SK-N-SH treated with all-trans-retinoic acid at 6 μM for 48 hours (cell line): ENCODE measurements at regions not wholly inside any gene's neighbourhood (a gene's known extent, or its start where the extent isn't known, plus 50 kb on each side); places are given as distances from the start of the nearest gene placed in this dataset.

Experiments
- ATAC-seq: fragments of 200-7000 bp; cut with Tn5 transposase; 3 replicates; pipeline ENCODE4 v1.9.1; 2020; ENCODE audit warnings: mild to moderate bottlenecking, moderate library complexity
- ARNTL ChIP-seq: fragments of 450-650 bp; formaldehyde crosslinking; IDR thresholded peaks from 2 replicates; pipeline ENCODE4 v1.5.0; 2020; ENCODE audit warnings: low read depth, mild to moderate bottlenecking, moderate library complexity, borderline replicate concordance
- BACH2 ChIP-seq: fragments of 250-450 bp; sonication (Bioruptor Pico); IDR thresholded peaks from 2 replicates; pipeline ENCODE4 v1.9.0; 2021; ENCODE audit warnings: mild to moderate bottlenecking, borderline replicate concordance
- CSDC2 ChIP-seq: fragments of 250-450 bp; sonication (Bioruptor Pico); IDR thresholded peaks from 2 replicates; pipeline ENCODE4 v1.5.0; 2020; ENCODE audit warnings: mild to moderate bottlenecking, moderate library complexity
- GLIS3 ChIP-seq: fragments of 250-450 bp; sonication (Bioruptor Pico); IDR thresholded peaks from 2 replicates; pipeline ENCODE4 v1.5.0; 2020; ENCODE audit warnings: mild to moderate bottlenecking, moderate library complexity
- OSR1 ChIP-seq: fragments of 250-450 bp; sonication (Bioruptor Pico); IDR thresholded peaks from 2 replicates; pipeline ENCODE4 v1.8.0; 2022; ENCODE audit warnings: moderate library complexity, mild to moderate bottlenecking, inconsistent platforms
- PPARA ChIP-seq: fragments of 250-450 bp; sonication (Bioruptor Pico); IDR thresholded peaks from 2 replicates; pipeline ENCODE4 v1.5.0; 2020; ENCODE audit warnings: mild to moderate bottlenecking, borderline replicate concordance
- RARB ChIP-seq: fragments of 250-450 bp; sonication (Bioruptor Pico); IDR thresholded peaks from 2 replicates; pipeline ENCODE4 v1.8.0; 2021; ENCODE audit warnings: mild to moderate bottlenecking, moderate library complexity
- TOX ChIP-seq: fragments of 250-450 bp; sonication (Bioruptor Pico); IDR thresholded peaks from 2 replicates; pipeline ENCODE4 v1.8.0; 2021; ENCODE audit warnings: mild to moderate bottlenecking, moderate library complexity, borderline replicate concordance
- ZC3H10 ChIP-seq: fragments of 250-450 bp; sonication (Bioruptor Pico); IDR thresholded peaks from 2 replicates; pipeline ENCODE4 v1.5.1; 2021; ENCODE audit warnings: mild to moderate bottlenecking, moderate library complexity
- ZFP3 ChIP-seq: fragments of 250-450 bp; sonication (Bioruptor Pico); IDR thresholded peaks from 2 replicates; pipeline ENCODE4 v1.5.0; 2020; ENCODE audit warnings: mild to moderate bottlenecking, moderate library complexity
- ZFP30 ChIP-seq: fragments of 450-650 bp; formaldehyde crosslinking; IDR thresholded peaks from 2 replicates; pipeline ENCODE4 v1.5.0; 2022; ENCODE audit warnings: mild to moderate bottlenecking, moderate library complexity
- ZNF565 ChIP-seq: fragments of 450-650 bp; formaldehyde crosslinking; conservative IDR thresholded peaks from 2 replicates; pipeline ENCODE4 v1.5.0; 2020; ENCODE audit warnings: low read depth, mild to moderate bottlenecking, moderate library complexity
- ZNF70 ChIP-seq: fragments of 450-650 bp; formaldehyde crosslinking; IDR thresholded peaks from 2 replicates; pipeline ENCODE4 v1.5.0; 2020; ENCODE audit warnings: mild to moderate bottlenecking, moderate library complexity
- ZNF8 ChIP-seq: fragments of 450-650 bp; formaldehyde crosslinking; IDR thresholded peaks from 2 replicates; pipeline ENCODE4 v1.5.0; 2020; ENCODE audit warnings: mild to moderate bottlenecking, moderate library complexity
- TF ChIP-seq, protein P1 (sequence below): fragments of 250-450 bp; sonication (Bioruptor Pico); IDR thresholded peaks from 2 replicates; pipeline ENCODE4 v1.5.1; 2020; ENCODE audit warnings: low read depth, mild to moderate bottlenecking, moderate library complexity
- TF ChIP-seq, protein P2 (sequence below): fragments of 250-450 bp; sonication (Bioruptor Pico); IDR thresholded peaks from 2 replicates; pipeline ENCODE4 v1.8.0; 2020; ENCODE audit warnings: mild to moderate bottlenecking, moderate library complexity, borderline replicate concordance
- TF ChIP-seq, protein P3 (sequence below): fragments of 250-450 bp; sonication (Bioruptor Pico); IDR thresholded peaks from 2 replicates; pipeline ENCODE4 v1.5.0; 2020; ENCODE audit warnings: mild to moderate bottlenecking, moderate library complexity
- TF ChIP-seq, protein P4 (sequence below): fragments of 250-450 bp; sonication (Bioruptor Pico); IDR thresholded peaks from 2 replicates; pipeline ENCODE4 v1.5.1; 2021; ENCODE audit warnings: mild to moderate bottlenecking, moderate library complexity

DNA sequence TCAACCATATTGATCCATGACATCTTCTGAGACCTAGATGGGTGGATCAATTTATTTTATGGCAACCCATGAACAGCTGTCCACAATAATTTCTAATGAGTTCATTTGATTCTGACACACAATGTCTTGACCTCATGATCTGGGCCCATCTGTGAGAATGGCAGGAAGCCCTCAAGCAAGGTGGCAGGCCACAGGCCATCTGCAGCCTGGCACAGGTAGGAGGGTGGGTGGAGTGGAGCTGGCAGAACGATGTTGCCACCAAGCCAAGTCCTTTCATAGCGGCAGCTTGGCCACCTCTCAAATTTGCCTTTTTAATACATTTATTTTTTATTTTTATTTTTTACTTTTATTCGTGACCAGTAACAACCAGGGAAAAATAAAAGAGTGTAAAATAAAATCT is 1181.6 kb upstream of the SORCS1 start:
- TF ChIP-seq RARB, result no peak
- TF ChIP-seq ZFP3, result no peak
- TF ChIP-seq ARNTL (CRISPR knock-in tag), result no peak
- TF ChIP-seq, protein P1, sequence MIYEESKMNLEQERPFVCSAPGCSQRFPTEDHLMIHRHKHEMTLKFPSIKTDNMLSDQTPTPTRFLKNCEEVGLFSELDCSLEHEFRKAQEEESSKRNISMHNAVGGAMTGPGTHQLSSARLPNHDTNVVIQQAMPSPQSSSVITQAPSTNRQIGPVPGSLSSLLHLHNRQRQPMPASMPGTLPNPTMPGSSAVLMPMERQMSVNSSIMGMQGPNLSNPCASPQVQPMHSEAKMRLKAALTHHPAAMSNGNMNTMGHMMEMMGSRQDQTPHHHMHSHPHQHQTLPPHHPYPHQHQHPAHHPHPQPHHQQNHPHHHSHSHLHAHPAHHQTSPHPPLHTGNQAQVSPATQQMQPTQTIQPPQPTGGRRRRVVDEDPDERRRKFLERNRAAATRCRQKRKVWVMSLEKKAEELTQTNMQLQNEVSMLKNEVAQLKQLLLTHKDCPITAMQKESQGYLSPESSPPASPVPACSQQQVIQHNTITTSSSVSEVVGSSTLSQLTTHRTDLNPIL (CRISPR knock-in tag), result no peak
- TF ChIP-seq, protein P2, sequence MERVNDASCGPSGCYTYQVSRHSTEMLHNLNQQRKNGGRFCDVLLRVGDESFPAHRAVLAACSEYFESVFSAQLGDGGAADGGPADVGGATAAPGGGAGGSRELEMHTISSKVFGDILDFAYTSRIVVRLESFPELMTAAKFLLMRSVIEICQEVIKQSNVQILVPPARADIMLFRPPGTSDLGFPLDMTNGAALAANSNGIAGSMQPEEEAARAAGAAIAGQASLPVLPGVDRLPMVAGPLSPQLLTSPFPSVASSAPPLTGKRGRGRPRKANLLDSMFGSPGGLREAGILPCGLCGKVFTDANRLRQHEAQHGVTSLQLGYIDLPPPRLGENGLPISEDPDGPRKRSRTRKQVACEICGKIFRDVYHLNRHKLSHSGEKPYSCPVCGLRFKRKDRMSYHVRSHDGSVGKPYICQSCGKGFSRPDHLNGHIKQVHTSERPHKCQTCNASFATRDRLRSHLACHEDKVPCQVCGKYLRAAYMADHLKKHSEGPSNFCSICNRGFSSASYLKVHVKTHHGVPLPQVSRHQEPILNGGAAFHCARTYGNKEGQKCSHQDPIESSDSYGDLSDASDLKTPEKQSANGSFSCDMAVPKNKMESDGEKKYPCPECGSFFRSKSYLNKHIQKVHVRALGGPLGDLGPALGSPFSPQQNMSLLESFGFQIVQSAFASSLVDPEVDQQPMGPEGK (CRISPR knock-in tag), result no peak
- no peak for TF ChIP-seq ZFP30 (CRISPR knock-in tag)
- no peak for ATAC-seq

DNA sequence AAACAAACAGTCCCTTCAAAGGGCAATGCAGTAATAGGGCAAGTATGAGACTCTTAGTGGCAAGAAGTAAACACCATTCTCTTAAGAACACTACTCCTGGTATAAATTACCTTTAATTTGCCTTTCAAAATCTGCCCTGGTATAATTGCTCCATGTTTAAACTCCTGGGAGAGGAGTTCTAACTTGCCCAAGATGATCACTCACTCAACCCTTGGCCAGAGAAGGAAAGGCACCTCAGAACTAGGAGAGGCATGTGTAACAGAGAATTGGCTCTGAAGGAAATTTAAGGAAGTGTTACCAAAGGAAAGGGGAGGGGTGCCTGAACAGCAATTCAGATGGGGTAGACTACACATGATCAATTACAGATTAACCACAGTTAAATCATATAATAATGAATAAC is 1173.6 kb upstream of the SORCS1 start:
- no peak for ATAC-seq
- no peak for TF ChIP-seq ZNF70 (CRISPR knock-in tag)
- TF ChIP-seq, protein P1 (CRISPR knock-in tag), result no peak
- TF ChIP-seq BACH2 (CRISPR knock-in tag), result no peak
- TF ChIP-seq, all 23 proteins: peak for 0

DNA sequence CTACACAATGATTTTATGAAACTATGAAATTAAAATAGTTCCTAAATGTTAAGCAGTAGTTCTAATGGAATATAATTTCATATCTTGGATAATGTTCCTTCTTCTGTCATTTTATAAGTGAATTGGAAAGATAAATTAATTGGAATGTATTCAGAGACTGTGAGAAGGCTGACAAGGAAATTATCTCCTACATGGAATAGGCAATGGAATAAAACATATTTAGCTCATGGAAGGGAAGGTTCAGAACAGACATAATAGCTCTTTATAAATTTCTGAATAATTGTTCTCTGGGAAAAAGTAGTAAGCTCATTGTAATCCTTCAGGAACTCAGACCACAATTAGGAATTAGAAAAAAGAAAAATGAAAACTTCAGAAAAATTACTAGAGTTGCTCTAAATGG is 1172.3 kb upstream of the SORCS1 start:
- no peak for ATAC-seq
- TF ChIP-seq BACH2 (CRISPR knock-in tag), result no peak
- no peak for TF ChIP-seq ZNF8 (CRISPR knock-in tag)
- no peak for TF ChIP-seq ZNF565 (CRISPR knock-in tag)
- TF ChIP-seq, protein P3, sequence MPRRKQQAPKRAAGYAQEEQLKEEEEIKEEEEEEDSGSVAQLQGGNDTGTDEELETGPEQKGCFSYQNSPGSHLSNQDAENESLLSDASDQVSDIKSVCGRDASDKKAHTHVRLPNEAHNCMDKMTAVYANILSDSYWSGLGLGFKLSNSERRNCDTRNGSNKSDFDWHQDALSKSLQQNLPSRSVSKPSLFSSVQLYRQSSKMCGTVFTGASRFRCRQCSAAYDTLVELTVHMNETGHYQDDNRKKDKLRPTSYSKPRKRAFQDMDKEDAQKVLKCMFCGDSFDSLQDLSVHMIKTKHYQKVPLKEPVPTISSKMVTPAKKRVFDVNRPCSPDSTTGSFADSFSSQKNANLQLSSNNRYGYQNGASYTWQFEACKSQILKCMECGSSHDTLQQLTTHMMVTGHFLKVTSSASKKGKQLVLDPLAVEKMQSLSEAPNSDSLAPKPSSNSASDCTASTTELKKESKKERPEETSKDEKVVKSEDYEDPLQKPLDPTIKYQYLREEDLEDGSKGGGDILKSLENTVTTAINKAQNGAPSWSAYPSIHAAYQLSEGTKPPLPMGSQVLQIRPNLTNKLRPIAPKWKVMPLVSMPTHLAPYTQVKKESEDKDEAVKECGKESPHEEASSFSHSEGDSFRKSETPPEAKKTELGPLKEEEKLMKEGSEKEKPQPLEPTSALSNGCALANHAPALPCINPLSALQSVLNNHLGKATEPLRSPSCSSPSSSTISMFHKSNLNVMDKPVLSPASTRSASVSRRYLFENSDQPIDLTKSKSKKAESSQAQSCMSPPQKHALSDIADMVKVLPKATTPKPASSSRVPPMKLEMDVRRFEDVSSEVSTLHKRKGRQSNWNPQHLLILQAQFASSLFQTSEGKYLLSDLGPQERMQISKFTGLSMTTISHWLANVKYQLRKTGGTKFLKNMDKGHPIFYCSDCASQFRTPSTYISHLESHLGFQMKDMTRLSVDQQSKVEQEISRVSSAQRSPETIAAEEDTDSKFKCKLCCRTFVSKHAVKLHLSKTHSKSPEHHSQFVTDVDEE (CRISPR knock-in tag), result no peak
- TF ChIP-seq CSDC2 (CRISPR knock-in tag), result no peak
- TF ChIP-seq, protein P1 (CRISPR knock-in tag), result no peak
- TF ChIP-seq, protein P2 (CRISPR knock-in tag), result no peak
- TF ChIP-seq TOX (CRISPR knock-in tag), result no peak
- no peak for TF ChIP-seq PPARA

DNA sequence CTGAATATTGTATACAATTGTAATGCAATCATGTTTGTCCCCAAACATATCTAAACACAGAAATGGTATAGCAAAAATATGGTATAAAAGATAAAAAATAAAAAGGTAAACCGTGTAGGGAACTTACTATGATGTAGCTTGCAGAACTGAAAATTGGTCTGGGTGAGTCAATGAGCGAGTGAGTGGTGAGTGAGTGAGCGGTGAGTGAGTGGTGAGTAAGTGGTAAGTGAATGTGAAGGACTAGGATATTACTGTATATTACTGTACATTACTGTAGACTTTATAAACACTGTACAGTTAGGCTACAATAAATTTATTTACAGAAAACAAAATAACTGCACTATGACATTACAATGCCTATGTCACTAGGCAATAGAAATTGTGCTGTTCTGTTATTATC is 1163.2 kb upstream of the SORCS1 start:
- TF ChIP-seq CSDC2 (CRISPR knock-in tag), result no peak
- no peak for TF ChIP-seq OSR1 (CRISPR knock-in tag)
- TF ChIP-seq RARB, result no peak
- TF ChIP-seq, protein P4, sequence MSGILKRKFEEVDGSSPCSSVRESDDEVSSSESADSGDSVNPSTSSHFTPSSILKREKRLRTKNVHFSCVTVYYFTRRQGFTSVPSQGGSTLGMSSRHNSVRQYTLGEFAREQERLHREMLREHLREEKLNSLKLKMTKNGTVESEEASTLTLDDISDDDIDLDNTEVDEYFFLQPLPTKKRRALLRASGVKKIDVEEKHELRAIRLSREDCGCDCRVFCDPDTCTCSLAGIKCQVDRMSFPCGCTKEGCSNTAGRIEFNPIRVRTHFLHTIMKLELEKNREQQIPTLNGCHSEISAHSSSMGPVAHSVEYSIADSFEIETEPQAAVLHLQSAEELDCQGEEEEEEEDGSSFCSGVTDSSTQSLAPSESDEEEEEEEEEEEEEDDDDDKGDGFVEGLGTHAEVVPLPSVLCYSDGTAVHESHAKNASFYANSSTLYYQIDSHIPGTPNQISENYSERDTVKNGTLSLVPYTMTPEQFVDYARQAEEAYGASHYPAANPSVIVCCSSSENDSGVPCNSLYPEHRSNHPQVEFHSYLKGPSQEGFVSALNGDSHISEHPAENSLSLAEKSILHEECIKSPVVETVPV (CRISPR knock-in tag), result no peak
- no peak for TF ChIP-seq ZNF565 (CRISPR knock-in tag)
- no peak for TF ChIP-seq GLIS3 (CRISPR knock-in tag)
- no peak for TF ChIP-seq ZNF70 (CRISPR knock-in tag)
- no peak for TF ChIP-seq TOX (CRISPR knock-in tag)
- TF ChIP-seq ZC3H10 (CRISPR knock-in tag), result no peak
- no peak for ATAC-seq
